ENCODE measurements at regions not wholly inside any gene's neighbourhood (a gene's known extent, or its start where the extent isn't known, plus 50 kb on each side); places are given as distances from the start of the nearest gene placed in this dataset.
"Not testable (repeated sequence)": the region's sequence is repeated elsewhere in the genome, so short reads cannot be mapped to it uniquely, and the experiment has no call there.

DNA sequence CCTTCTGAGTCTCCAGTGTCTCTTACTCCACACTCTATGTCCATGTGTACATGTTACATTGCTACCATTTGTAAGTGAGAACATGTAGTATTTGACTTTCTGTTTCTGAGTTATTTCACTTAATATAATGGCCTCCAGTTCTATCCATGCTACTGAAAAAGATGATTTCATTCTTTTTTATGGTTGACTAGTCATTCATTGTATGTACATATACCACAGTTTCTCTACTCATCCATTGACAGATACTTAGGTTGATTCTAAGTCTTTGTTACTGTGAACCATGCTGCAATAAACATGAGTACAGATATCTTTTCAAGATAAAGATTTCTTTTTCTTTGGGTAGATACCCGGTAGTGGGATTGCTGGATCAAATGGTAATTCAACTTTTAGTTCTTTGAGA lies 107.1 kb upstream of the CHD1 start:
- Histone ChIP-seq H3K9ac (ENCODE audit: low read depth in 1 of 3, low read length in 3 of 3) (no peak overlapping the region), H3K27me3 (ENCODE audit: control insufficient read depth in 3 of 3, insufficient read depth in 3 of 3, low read length in 3 of 3) (no peaks in the 10 kb centered on the region), H3K27ac (ENCODE audit: low read depth, low read length) (no peak overlapping the region), H3K36me3 (ENCODE audit: control insufficient read depth in 3 of 3, insufficient read depth in 3 of 3, low read length in 3 of 3) (no peaks in the 10 kb centered on the region), H3K4me1 (ENCODE audit: control insufficient read depth in 3 of 3, insufficient read depth in 3 of 3, low read length in 3 of 3) (peaks cover 0 to 8% (median 7%) of the 10 kb centered on the region in 3 donors), H3K9me3 (ENCODE audit: control insufficient read depth in 3 of 3, low read length in 3 of 3) (no peaks in the 10 kb centered on the region), H3K4me3 (ENCODE audit: low read length in 3 of 3) (no peak overlapping the region)

DNA sequence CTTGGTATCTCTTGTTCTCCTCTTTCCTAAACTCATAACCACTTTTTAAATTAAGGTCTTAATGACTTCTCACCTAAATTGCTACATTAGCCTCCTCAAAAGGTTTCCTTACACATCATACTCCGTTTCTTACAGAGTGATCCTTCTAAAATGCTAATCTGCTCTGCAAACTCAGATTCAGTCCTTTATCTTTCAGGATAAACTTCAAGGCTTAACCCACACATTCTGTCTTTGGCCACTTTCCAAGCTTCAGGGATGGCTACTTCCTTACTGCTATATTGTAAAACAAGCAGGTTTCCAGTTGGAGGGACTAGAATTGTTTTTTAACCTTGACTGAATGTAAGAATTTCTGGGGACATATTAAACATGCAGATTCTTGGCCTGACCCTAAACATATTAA lies 105.5 kb upstream of the CHD1 start:
- peaks cover 0 to 8% (median 7%) of the 10 kb centered on the region in 3 donors for H3K4me1 ChIP-seq (ENCODE audit: control insufficient read depth in 3 of 3, insufficient read depth in 3 of 3, low read length in 3 of 3)
- no peaks in the 10 kb centered on the region for H3K27me3 ChIP-seq (ENCODE audit: control insufficient read depth in 3 of 3, insufficient read depth in 3 of 3, low read length in 3 of 3)
- H3K4me3 ChIP-seq (ENCODE audit: low read length in 3 of 3) = no peak overlapping the region
- no peak overlapping the region for H3K9ac ChIP-seq (ENCODE audit: low read depth in 1 of 3, low read length in 3 of 3)
- no peaks in the 10 kb centered on the region for H3K36me3 ChIP-seq (ENCODE audit: control insufficient read depth in 3 of 3, insufficient read depth in 3 of 3, low read length in 3 of 3)
- no peak overlapping the region for H3K27ac ChIP-seq (ENCODE audit: low read depth, low read length)
- no peaks in the 10 kb centered on the region for H3K9me3 ChIP-seq (ENCODE audit: control insufficient read depth in 3 of 3, low read length in 3 of 3)

DNA sequence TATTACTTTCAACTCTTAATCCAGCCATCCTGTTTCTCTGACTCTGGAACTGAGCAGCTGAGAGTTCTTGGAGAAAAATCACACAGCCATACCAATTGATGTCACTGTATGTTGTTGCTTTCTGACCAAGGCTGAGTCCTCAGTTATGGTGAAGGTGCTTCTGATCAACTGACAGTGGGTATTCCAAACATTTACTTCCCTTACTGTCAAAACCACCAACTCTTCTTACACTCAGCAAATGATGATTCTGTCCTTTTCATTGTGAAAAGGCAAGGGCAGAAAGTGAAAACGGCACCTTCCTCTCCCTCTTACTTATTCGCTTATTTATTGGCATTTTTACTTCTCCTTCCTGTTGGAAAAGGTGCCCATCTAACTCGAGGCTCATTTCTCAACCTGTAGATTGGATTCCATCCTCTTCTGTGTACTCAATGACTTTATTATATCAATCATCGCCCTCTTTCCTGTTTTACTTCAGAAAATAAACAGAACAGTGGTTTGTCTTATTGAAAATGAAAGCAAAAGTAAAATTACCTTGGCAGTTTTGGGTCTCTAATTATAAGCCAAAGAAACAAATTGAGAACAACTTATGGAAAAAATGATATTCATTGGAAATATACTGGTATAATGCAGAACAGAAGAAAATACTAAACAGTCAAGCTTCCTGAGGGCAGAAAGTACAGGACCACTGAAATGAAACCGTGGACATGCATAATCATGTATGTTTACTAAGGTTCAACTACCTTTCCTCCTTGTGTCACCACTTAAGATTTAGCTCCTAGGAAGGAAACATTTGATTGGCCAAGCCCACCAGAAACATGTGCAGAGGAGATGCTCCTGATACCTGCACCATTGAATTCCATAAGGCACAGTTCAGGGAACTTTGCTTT lies 104.5 kb upstream of the CHD1 start:
- H3K4me1 ChIP-seq (ENCODE audit: control insufficient read depth in 3 of 3, insufficient read depth in 3 of 3, low read length in 3 of 3) = peaks cover 0 to 8% (median 7%) of the 10 kb centered on the region in 3 donors
- peak overlapping the region; percentile 23 to 48 (median 25) for H3K9ac ChIP-seq (ENCODE audit: low read depth in 1 of 3, low read length in 3 of 3)
- peak overlapping the region; percentile 50 for H3K27ac ChIP-seq (ENCODE audit: low read depth, low read length)
- no peaks in the 10 kb centered on the region for H3K9me3 ChIP-seq (ENCODE audit: control insufficient read depth in 3 of 3, low read length in 3 of 3)
- H3K36me3 ChIP-seq (ENCODE audit: control insufficient read depth in 3 of 3, insufficient read depth in 3 of 3, low read length in 3 of 3) = no peaks in the 10 kb centered on the region
- peak overlapping the region; percentile 29 to 57 (median 56) for H3K4me3 ChIP-seq (ENCODE audit: low read length in 3 of 3)
- no peaks in the 10 kb centered on the region for H3K27me3 ChIP-seq (ENCODE audit: control insufficient read depth in 3 of 3, insufficient read depth in 3 of 3, low read length in 3 of 3)

DNA sequence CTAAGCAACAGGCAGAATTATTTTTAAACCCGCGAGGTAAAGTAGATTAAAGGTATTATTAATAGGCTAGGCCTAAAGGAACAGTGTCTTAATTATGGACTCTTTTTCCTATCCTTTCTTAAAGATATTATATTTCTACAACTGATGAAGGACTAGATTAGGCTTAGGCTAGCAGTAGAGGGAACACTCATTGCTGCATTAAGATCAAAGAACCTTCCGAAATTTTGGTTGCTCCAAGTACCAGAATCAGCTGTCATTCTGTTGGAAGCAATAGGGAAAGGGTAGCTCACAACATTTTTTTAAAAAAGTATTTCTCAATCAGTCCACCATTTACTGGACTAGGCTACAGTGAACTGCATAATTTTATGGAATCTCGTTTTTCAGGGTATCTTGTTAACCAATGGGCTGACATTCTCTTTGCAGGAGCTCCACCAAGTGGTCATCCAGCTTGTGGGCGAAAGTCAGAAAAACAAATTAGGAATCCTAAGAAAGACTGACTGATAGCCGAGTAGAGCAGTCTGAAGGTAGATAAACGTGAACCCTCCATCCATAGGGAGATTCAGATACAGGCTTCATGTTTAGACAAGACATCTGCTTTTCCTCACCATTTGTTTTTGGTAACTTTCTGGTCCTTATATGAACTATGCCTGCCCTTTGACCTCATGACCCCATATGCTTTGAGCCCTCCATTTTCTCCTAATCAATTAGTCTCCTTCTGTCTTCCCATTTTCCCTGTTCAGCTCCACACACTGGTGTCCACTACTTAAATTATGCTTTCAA lies 103.6 kb upstream of the CHD1 start:
- Histone ChIP-seq H3K4me1 (ENCODE audit: control insufficient read depth in 3 of 3, insufficient read depth in 3 of 3, low read length in 3 of 3) (peaks cover 0 to 8% (median 7%) of the 10 kb centered on the region in 3 donors), H3K4me3 (ENCODE audit: low read length in 3 of 3) (peak overlapping the region; percentile 29 to 57 (median 56)), H3K9ac (ENCODE audit: low read depth in 1 of 3, low read length in 3 of 3) (peak overlapping the region in 1 of 3 donors; percentile 48), H3K27me3 (ENCODE audit: control insufficient read depth in 3 of 3, insufficient read depth in 3 of 3, low read length in 3 of 3) (no peaks in the 10 kb centered on the region), H3K9me3 (ENCODE audit: control insufficient read depth in 3 of 3, low read length in 3 of 3) (no peaks in the 10 kb centered on the region), H3K27ac (ENCODE audit: low read depth, low read length) (peak overlapping the region; percentile 50), H3K36me3 (ENCODE audit: control insufficient read depth in 3 of 3, insufficient read depth in 3 of 3, low read length in 3 of 3) (no peaks in the 10 kb centered on the region)

DNA sequence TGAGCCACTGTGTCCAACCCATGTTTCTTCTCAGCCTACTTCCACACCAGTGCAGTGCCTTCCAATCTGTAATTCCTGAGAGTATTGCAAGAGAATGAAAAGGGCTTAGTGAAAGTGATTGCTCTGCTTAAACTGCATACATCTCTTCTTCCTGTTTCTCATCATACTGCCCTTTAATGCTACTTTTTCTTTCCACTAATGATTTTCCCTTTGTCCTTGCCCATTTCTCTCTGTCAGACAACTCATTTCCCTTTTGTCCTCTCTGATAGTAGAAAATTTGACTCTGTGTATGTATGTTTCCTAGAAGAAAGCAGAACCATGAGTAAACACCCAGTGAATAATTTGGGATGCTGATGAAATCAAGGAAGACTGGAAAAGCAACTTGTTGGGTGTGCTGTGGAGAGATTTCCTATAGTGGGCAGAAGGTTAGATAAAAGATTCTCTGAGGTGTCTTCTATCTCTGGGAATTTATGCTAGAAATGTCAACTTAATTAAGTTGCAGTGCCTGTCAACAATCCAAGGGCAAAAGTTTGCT lies 102.2 kb upstream of the CHD1 start:
- H3K4me3 ChIP-seq (ENCODE audit: low read length in 3 of 3) = no peak overlapping the region
- no peaks in the 10 kb centered on the region for H3K9me3 ChIP-seq (ENCODE audit: control insufficient read depth in 3 of 3, low read length in 3 of 3)
- H3K36me3 ChIP-seq (ENCODE audit: control insufficient read depth in 3 of 3, insufficient read depth in 3 of 3, low read length in 3 of 3) = no peaks in the 10 kb centered on the region
- H3K27ac ChIP-seq (ENCODE audit: low read depth, low read length) = no peak overlapping the region
- H3K27me3 ChIP-seq (ENCODE audit: control insufficient read depth in 3 of 3, insufficient read depth in 3 of 3, low read length in 3 of 3) = no peaks in the 10 kb centered on the region
- H3K9ac ChIP-seq (ENCODE audit: low read depth in 1 of 3, low read length in 3 of 3) = no peak overlapping the region
- H3K4me1 ChIP-seq (ENCODE audit: control insufficient read depth in 3 of 3, insufficient read depth in 3 of 3, low read length in 3 of 3) = peaks cover 0 to 8% (median 7%) of the 10 kb centered on the region in 3 donors

DNA sequence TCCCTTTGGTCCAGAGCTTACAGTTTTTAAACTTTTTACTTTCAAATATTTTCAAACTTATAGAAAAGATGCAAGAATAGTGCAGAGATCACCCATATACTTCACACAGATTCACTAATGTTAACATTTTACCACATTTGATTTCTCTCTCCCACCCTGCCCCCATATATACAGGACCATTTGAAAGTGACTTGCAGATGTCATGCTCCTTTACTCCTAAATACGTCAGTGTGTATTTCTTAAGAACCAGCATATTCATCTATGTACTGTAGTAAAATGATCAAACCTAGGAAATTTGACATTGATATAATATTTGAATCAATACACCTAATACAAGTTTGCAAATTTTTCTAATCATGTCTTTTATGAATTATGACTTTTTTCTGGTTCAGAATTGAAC lies 100.4 kb upstream of the CHD1 start:
- H3K27ac ChIP-seq (ENCODE audit: low read depth, low read length) = no peak overlapping the region
- H3K27me3 ChIP-seq (ENCODE audit: control insufficient read depth in 3 of 3, insufficient read depth in 3 of 3, low read length in 3 of 3) = no peaks in the 10 kb centered on the region
- H3K36me3 ChIP-seq (ENCODE audit: control insufficient read depth in 3 of 3, insufficient read depth in 3 of 3, low read length in 3 of 3) = no peaks in the 10 kb centered on the region
- peaks cover 0 to 8% (median 7%) of the 10 kb centered on the region in 3 donors for H3K4me1 ChIP-seq (ENCODE audit: control insufficient read depth in 3 of 3, insufficient read depth in 3 of 3, low read length in 3 of 3)
- H3K9me3 ChIP-seq (ENCODE audit: control insufficient read depth in 3 of 3, low read length in 3 of 3) = no peaks in the 10 kb centered on the region
- no peak overlapping the region for H3K4me3 ChIP-seq (ENCODE audit: low read length in 3 of 3)
- no peak overlapping the region for H3K9ac ChIP-seq (ENCODE audit: low read depth in 1 of 3, low read length in 3 of 3)

DNA sequence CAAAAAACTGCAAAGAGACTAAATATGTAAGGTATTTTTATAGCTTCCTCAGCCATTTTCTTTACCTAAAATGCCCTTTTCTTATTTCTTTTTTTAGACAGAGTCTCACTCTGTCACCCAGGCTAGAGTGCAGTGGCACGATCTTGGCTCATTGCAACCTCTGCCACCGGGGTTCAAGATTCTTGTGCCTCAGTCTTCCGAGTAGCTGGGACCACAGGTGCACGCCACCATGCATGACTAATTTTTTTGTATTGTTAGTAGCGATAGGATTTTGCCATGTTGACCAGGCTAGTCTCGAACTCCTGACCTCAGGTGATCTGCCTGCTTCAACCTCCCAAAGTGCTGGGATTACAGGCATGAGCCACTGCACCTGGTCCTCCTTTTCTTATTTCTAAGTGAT lies 99.4 kb upstream of the CHD1 start:
- H3K4me3 ChIP-seq (ENCODE audit: low read length in 3 of 3); H3K27me3 ChIP-seq (ENCODE audit: control insufficient read depth in 3 of 3, insufficient read depth in 3 of 3, low read length in 3 of 3); H3K27ac ChIP-seq (ENCODE audit: low read depth, low read length); H3K36me3 ChIP-seq (ENCODE audit: control insufficient read depth in 3 of 3, insufficient read depth in 3 of 3, low read length in 3 of 3); H3K9ac ChIP-seq (ENCODE audit: low read depth in 1 of 3, low read length in 3 of 3); H3K4me1 ChIP-seq (ENCODE audit: control insufficient read depth in 3 of 3, insufficient read depth in 3 of 3, low read length in 3 of 3); H3K9me3 ChIP-seq (ENCODE audit: control insufficient read depth in 3 of 3, low read length in 3 of 3): not testable (repeated sequence)

DNA sequence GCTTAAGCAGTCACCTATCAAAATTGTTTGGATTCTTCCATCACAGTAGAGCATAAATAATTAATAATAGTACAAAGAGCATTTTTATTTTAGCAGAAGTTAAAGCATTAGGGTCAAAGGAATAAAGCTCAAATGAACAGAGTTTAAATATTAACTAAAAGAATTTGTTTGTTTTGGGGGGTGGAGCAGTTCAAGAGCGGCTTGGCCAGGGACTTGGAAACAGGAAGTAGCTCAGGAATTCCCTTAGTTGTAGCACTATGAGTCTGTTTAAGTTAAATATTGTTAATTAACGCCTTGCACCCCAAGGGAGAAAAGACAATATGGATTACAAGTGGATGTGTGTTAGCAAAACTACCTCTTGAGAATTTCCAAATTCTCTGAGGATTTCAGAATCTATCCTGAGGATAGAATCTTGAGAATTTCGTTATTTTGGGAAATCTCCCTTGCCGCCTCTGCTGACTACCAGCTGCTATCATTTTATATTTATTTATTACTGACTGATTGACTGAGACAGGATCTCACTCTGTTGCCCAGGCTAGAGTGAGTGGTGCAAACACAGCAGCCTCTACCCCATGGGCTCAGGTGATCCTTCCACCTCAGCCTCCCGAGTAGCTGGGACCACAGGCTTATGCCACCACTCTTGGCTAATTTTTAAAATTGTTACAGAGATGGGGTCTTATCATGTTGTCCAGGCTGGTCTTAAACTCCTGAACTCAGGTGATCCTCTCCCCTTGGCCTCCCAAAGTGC lies 96.7 kb upstream of the CHD1 start:
- Histone ChIP-seq H3K27me3 (ENCODE audit: control insufficient read depth in 3 of 3, insufficient read depth in 3 of 3, low read length in 3 of 3) (no peaks in the 10 kb centered on the region), H3K9me3 (ENCODE audit: control insufficient read depth in 3 of 3, low read length in 3 of 3) (no peaks in the 10 kb centered on the region), H3K36me3 (ENCODE audit: control insufficient read depth in 3 of 3, insufficient read depth in 3 of 3, low read length in 3 of 3) (no peaks in the 10 kb centered on the region), H3K4me1 (ENCODE audit: control insufficient read depth in 3 of 3, insufficient read depth in 3 of 3, low read length in 3 of 3) (no peaks in the 10 kb centered on the region), H3K9ac (ENCODE audit: low read depth in 1 of 3, low read length in 3 of 3) (no peak overlapping the region), H3K27ac (ENCODE audit: low read depth, low read length) (no peak overlapping the region), H3K4me3 (ENCODE audit: low read length in 3 of 3) (no peak overlapping the region)

DNA sequence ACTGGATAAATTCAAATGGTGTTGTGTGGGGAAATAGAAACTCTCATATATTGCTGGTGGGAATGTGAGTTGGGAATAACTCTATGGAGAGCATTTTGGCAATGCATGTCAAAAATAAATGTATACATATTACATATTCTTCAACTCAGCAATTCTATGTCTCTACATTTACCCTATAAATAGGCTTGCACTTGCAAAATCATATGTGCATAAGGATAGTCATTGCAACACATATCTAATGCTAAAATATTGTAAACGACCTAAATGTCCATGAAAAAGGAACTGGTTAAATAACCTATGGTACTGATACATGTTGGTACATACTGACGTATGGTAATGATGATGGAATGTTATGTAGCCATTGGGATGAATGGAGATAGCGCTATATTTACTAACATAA lies 94.5 kb upstream of the CHD1 start:
- Histone ChIP-seq H3K27me3 (ENCODE audit: control insufficient read depth in 3 of 3, insufficient read depth in 3 of 3, low read length in 3 of 3) (no peaks in the 10 kb centered on the region), H3K4me1 (ENCODE audit: control insufficient read depth in 3 of 3, insufficient read depth in 3 of 3, low read length in 3 of 3) (no peaks in the 10 kb centered on the region), H3K9me3 (ENCODE audit: control insufficient read depth in 3 of 3, low read length in 3 of 3) (no peaks in the 10 kb centered on the region)

More for the DNA sequence above, 94.5 kb upstream of the CHD1 start:
- Histone ChIP-seq H3K27ac (ENCODE audit: low read depth, low read length) (no peak overlapping the region), H3K36me3 (ENCODE audit: control insufficient read depth in 3 of 3, insufficient read depth in 3 of 3, low read length in 3 of 3) (no peaks in the 10 kb centered on the region), H3K4me3 (ENCODE audit: low read length in 3 of 3) (no peak overlapping the region), H3K9ac (ENCODE audit: low read depth in 1 of 3, low read length in 3 of 3) (no peak overlapping the region)
